ENCODE measurements at regions not wholly inside any gene's neighbourhood (a gene's known extent, or its start where the extent isn't known, plus 50 kb on each side); places are given as distances from the start of the nearest gene placed in this dataset.

- in situ Hi-C loops (cut with MboI; ENCODE audit: low pct_unique_long_range_greater_than_20kb, low sequenced_read_pairs) = no loop called here
These were observed 57.4 kb upstream of the TMPRSS15 start for GRCh38 chr21:18460979-18461378.

GRCh38 chr21:18461743-18462142, 58.2 kb upstream of the TMPRSS15 start:
- in situ Hi-C loops (cut with MboI; ENCODE audit: low pct_unique_long_range_greater_than_20kb, low sequenced_read_pairs) = no loop called here
- no peak for DNase-seq

More at GRCh38 chr21:18460979-18461378, 57.4 kb upstream of the TMPRSS15 start:
- peak; percentile 64 for DNase-seq

- no peak for DNase-seq
- in situ Hi-C loops (cut with MboI; ENCODE audit: low pct_unique_long_range_greater_than_20kb, low sequenced_read_pairs) = no loop called here
These were observed 64.1 kb upstream of the TMPRSS15 start for GRCh38 chr21:18467715-18468114.

GRCh38 chr21:18468790-18469189, 65.2 kb upstream of the TMPRSS15 start:
- in situ Hi-C loops (cut with MboI; ENCODE audit: low pct_unique_long_range_greater_than_20kb, low sequenced_read_pairs) = no loop called here
- DNase-seq = no peak

GRCh38 chr21:18476639-18477038, 73.1 kb upstream of the TMPRSS15 start:
- DNase-seq = no peak
- in situ Hi-C loops (cut with MboI; ENCODE audit: low pct_unique_long_range_greater_than_20kb, low sequenced_read_pairs) = no loop called here

- DNase-seq = no peak
- in situ Hi-C loops (cut with MboI; ENCODE audit: low pct_unique_long_range_greater_than_20kb, low sequenced_read_pairs) = no loop called here
These were observed 73.5 kb upstream of the TMPRSS15 start for GRCh38 chr21:18477043-18477442.

GRCh38 chr21:18478513-18478912, 74.9 kb upstream of the TMPRSS15 start:
- in situ Hi-C loops (cut with MboI; ENCODE audit: low pct_unique_long_range_greater_than_20kb, low sequenced_read_pairs) = no loop called here
- no peak for DNase-seq

- in situ Hi-C loops (cut with MboI; ENCODE audit: low pct_unique_long_range_greater_than_20kb, low sequenced_read_pairs) = no loop called here
- no peak for DNase-seq
These were observed 84.7 kb upstream of the TMPRSS15 start for GRCh38 chr21:18488252-18488651.

GRCh38 chr21:18493422-18493821, 89.8 kb upstream of the TMPRSS15 start:
- DNase-seq = no peak
- in situ Hi-C loops (cut with MboI; ENCODE audit: low pct_unique_long_range_greater_than_20kb, low sequenced_read_pairs) = no loop called here

GRCh38 chr21:18495523-18495922, 91.9 kb upstream of the TMPRSS15 start:
- DNase-seq = no peak
- in situ Hi-C loops (cut with MboI; ENCODE audit: low pct_unique_long_range_greater_than_20kb, low sequenced_read_pairs) = no loop called here

GRCh38 chr21:18498431-18498830, 94.8 kb upstream of the TMPRSS15 start:
- DNase-seq = peak; percentile 3
- in situ Hi-C loops (cut with MboI; ENCODE audit: low pct_unique_long_range_greater_than_20kb, low sequenced_read_pairs) = no loop called here

- DNase-seq = peak; percentile 45
- in situ Hi-C loops (cut with MboI; ENCODE audit: low pct_unique_long_range_greater_than_20kb, low sequenced_read_pairs) = no loop called here
These were observed 96.3 kb upstream of the TMPRSS15 start for GRCh38 chr21:18499761-18500376.

GRCh38 chr21:18518054-18518481, 114.5 kb upstream of the TMPRSS15 start:
- in situ Hi-C loops (cut with MboI; ENCODE audit: low pct_unique_long_range_greater_than_20kb, low sequenced_read_pairs) = no loop called here
- DNase-seq = no peak

- DNase-seq = no peak
- in situ Hi-C loops (cut with MboI; ENCODE audit: low pct_unique_long_range_greater_than_20kb, low sequenced_read_pairs) = no loop called here
These were observed 117.6 kb upstream of the TMPRSS15 start for GRCh38 chr21:18521204-18521603.

- in situ Hi-C loops (cut with MboI; ENCODE audit: low pct_unique_long_range_greater_than_20kb, low sequenced_read_pairs) = no loop called here
- no peak for DNase-seq
These were observed 118.8 kb upstream of the TMPRSS15 start for GRCh38 chr21:18522181-18522972.

- no peak for DNase-seq
- in situ Hi-C loops (cut with MboI; ENCODE audit: low pct_unique_long_range_greater_than_20kb, low sequenced_read_pairs) = no loop called here
These were observed 120.7 kb upstream of the TMPRSS15 start for GRCh38 chr21:18524097-18524880.

GRCh38 chr21:18529254-18529653, 125.7 kb upstream of the TMPRSS15 start:
- DNase-seq = no peak
- in situ Hi-C loops (cut with MboI; ENCODE audit: low pct_unique_long_range_greater_than_20kb, low sequenced_read_pairs) = no loop called here

GRCh38 chr21:18542081-18542480, 138.5 kb upstream of the TMPRSS15 start:
- DNase-seq = no peak
- in situ Hi-C loops (cut with MboI; ENCODE audit: low pct_unique_long_range_greater_than_20kb, low sequenced_read_pairs) = no loop called here

- in situ Hi-C loops (cut with MboI; ENCODE audit: low pct_unique_long_range_greater_than_20kb, low sequenced_read_pairs) = no loop called here
- DNase-seq = no peak
These were observed 142.3 kb upstream of the TMPRSS15 start for GRCh38 chr21:18545908-18546307.

- no peak for DNase-seq
- in situ Hi-C loops (cut with MboI; ENCODE audit: low pct_unique_long_range_greater_than_20kb, low sequenced_read_pairs) = no loop called here
These were observed 143.8 kb upstream of the TMPRSS15 start for GRCh38 chr21:18547347-18547746.
